NAMALWA (cell line): ENCODE measurements at regions not wholly inside any gene's neighbourhood (a gene's known extent, or its start where the extent isn't known, plus 50 kb on each side); places are given as distances from the start of the nearest gene placed in this dataset.

Experiments
- DNase-seq: peaks from one replicate; pipeline ENCODE4 v3.0.0-alpha.2; 2015; ENCODE audit warnings: low spot score

DNA sequence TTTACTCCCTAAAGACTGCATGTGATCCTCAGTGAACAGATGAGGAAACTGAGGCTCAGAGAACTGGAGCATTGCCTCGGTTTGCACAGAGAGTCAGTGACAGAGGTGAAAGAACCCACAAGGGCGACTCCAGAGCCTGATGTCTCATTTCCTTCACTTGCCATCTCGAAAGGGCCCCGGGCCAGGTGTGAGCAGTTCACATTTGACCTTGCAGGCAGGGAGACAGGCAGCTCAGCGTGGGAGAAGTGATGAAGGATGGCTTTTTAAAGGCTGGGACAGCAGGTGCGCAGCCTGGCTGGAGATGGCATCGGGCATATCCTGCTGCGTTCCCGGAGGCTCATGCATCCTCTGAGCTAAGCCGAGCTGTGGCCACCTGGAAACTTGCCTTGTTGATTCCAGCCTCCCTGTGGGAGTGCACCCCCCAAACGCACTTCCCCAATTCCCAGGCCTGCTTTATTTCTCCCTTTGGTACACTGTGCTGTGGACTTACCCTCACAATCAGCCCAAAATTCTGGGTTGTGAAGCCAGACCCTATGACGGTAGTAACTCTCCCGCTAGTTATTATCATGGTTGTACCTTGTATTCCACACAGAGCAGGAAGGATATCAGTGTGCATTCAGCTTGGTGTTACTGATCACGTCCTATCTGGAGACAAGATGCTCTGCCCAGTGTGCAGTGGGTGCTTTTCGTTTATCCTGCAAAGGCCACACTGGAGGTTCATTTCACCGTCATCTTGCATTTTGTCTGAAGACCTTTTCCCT, 753.2 kb upstream of the EEF2KMT start:
- DNase-seq: no peak

DNA sequence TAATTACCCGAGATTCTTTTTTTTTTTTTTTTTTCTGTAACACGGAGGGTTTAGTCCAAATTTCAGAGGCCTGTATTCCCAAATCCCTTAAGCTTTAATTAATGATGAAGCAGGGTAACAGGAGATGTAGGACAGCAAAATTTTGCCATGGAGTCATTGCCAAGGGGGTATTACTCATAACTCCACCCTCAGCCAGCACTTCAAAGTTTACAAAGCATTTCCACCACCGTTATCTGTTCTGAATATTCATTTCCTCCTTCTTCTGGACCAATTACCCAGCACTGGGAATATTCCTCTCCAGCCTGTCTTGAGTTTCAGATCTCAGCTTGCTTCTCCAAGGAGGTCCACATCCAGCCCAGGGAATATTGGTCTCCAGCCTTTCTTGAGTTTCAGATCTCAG, 747.5 kb upstream of the EEF2KMT start:
- DNase-seq: no peak

DNA sequence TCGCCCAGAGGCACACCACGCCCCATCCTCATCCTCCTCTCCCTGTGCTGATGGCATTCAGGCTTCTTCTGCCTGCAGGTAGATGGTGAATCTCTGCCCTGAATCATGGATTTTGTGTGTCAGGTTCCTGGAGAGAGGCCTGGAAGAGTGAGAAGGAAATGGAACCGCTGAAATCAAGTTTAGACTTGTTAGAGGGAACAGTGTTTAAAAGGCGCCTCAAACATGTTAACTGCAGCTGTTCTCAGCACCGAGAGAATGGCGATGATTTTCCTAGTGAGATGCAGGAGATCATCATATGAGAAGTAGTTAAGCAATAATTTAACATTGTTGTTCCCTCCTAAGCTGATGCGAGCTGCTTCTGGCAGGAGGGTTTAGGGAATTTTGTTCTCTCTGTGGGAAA, 744.4 kb upstream of the EEF2KMT start:
- no peak for DNase-seq

DNA sequence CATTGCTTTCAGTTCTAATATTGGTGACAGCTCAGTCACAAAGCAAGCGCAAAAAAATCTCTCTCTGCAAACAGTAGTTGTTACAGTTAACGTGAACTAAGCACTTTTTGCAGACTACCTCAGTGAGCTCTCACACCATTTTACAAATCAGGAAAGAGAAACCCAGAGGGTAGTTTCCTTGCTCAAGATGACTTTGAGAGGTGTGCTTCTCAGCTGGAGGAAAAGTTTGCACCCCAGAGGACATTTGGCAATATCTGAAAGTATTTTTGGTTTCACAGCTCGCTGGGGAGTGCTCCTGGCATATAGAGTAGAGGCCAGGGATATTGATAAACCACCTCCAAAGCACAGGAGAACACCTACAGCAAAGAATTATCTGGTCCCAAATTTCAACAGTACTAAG, 741.1 kb upstream of the EEF2KMT start:
- DNase-seq: no peak

DNA sequence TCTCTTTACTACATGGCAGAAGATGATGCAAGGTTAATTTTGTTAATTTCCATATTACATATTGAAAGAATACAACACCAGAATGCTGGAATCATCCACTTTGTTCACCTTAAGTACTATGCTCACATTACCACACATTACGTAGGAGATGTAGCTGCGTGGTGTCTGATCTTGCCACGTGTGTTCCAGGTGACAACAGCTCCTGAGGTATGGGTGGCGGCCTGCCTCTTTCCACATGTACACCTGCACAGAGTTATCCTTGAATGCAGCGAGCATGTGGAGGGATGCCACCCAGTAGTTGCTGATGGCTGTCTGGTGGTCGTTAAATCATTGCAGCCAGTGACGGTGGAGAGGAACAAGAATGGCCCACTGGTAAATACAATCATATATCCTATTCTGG, 740.5 kb upstream of the EEF2KMT start:
- no peak for DNase-seq

DNA sequence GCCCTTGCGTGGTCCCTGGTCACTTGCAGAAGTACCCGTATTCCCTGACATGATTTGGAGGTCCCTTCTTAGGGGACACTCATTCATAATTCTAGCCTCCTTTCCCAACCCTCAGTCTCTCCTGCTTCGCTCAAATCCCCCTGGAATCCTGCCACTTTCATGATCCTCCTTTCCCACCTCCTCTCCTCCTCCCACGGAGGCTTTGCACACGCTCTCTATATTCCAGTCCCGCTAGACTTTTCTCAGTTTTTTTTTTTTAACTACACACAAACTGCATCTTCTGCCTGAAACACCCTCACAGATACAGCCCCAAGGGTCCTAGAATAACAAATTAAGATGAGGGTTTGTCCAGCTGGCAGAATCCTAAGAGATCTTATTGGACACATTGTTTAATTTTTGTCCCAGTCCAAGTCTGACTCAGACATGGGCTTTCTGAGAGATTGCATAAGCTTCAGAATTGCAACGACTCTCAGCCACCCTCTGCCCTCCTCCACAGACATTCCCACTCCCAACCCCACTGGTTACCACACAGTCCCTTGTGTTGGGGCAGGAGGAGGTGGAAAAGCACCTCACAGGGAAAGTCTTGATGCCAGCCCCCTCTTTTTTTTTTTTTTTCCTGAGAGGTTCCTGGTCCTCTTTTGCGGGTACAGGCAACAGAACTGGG, 739.5 kb upstream of the EEF2KMT start:
- DNase-seq: no peak

DNA sequence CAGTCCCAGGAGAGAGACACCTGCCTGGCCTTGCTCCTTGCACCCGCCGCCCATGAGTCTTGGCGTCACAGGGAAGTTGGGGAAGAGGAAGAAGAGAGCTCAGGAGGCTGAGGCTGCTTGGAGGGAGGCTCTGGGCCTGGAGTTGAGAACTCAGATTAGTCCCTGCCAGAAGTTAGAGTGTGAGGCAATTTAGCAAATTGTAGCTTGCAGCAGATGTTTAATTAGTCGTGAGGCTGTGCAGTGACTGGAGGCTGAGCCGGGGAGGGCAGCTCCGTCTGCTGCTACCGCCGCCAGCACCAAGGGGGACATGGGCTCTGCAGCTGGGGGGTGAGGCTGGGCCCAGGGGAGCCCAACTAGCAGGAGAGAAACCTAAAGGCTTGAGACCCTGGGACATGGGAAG, 738.3 kb upstream of the EEF2KMT start:
- no peak for DNase-seq

DNA sequence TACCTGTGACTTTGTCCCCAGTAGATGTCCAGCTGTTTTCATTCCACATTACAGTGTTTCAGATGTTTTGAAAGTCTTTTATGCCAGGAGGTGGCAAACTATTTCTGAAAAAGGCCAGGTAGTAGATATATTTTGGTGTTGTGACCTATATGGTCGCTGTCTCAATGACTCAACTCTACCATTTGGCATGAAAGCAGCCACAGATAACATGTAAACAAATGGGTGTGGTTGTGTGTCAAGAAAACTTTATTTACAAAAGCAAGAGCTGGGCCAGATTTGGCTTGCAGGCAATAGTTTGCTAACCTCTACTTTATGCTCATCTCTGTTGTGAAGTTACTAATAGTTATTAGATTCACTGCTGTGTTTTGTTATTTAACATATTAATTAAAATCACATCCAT, 728.7 kb upstream of the EEF2KMT start:
- DNase-seq: no peak

DNA sequence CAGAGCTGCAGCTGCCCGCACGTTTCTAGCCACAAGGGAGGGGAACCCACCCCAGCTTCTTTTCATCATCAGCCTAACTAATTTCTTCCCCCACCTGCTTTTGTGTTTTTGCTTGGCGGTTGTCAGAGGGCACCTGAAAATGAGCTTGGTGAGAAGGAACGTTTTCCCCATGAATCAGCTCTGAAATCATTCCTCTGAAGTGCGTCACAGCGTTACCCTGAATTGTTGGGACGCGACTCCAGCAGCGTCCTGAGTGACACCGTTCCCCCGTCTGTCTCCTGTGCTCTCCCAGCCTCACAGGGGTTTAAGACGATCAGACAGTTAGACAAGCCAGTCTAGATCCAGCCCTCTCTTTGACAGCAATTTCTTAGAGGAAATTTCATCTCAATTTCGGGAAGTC, 722.9 kb upstream of the EEF2KMT start:
- DNase-seq: no peak

DNA sequence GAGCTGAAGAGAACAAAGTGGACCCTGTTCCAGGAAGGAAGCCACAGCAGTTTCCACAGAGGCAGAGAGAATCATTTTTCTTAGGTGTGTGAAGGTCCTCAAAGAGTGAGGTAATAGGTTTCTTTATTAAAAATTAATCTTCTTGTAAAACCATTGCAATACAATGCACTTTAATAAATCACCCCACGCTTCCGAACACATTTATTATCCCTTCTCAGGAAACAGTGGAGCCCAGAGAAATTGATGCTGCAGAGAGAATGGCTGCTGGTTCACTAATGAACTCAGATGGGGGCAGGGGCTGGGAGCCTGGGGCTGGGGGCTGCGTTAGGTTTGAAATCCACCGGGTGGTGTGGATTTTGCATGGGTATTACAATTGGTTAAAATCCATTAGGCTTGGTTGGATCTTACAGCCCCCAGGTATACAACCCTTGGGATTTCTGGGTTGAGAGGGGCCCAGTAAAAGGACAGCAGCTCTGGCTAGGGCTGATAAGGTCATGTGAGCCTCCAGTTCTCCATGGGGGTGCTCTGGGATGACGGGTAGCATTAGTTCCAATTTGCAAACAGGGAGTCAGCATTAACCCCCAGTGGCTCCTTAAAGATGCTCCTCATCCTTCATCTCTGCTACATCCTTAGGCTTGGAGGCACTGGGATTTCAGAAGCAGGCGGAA, 718.1 kb upstream of the EEF2KMT start:
- no peak for DNase-seq

DNA sequence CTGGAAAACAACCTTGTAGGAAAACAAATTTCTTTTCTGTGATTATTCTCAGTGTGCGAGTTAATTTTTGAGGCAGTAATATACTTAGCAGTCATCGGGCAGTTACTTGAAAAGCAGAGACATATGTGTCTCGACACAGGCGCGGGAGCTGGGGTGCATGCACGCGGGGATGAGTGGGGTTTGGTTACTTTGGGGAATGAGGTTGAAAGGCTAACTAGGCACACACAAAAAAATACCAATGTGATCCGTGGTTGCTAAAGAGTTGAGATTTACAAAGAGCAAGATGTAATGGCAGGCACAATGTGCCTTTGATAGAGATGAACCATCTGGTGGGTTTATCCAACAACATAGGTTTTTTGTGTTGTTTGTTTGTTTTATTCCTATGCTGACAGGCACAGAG, 703.8 kb upstream of the EEF2KMT start:
- no peak for DNase-seq

DNA sequence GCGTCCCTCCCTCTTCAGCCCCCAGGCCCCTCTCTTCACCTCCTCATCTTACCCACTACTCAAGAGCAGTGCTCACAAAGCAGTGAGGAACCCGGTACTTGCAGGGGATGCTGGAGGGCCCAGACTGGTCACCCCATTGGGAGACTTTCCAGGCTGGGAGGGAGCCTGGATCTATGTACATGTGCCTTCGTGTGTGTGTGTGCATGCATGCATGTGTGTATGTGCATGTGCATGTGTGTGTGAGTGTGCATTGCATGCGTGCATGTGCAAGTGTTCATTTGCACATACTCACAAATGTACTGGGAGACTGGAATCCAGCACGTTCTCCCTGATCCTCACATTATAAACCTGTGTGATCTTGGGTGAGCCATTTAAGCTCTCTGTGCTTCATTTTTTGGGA, 696.0 kb upstream of the EEF2KMT start:
- DNase-seq: no peak

DNA sequence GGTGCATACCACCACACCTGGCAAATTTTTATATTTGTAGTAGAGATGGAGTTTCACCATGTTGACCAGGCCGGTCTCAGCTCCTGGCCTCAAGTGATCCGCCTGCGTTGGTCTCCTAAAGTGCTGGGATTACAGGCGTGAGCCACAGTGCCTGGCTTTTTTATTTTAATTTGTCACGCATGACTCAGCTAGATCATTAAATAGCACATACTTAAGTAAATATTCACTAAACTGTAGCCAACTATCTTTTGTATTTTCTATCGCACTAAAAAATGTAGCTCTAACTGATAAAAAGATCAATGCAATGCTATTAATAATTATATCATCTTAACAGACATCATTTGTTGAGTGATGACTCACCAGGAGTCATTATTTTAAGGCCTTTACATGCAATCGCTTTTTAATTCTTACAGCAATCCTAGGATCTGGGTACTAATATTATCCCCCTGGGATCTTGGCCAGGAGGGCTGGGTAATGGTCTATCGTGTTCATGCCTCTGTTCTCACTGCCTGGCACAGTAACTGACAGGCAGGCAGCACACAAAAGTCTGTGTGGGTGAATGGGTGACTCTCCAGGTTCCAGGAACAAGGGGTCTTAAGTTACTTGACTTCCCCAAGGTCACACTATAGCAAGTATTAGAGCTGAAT, 693.5 kb upstream of the EEF2KMT start:
- no peak for DNase-seq

DNA sequence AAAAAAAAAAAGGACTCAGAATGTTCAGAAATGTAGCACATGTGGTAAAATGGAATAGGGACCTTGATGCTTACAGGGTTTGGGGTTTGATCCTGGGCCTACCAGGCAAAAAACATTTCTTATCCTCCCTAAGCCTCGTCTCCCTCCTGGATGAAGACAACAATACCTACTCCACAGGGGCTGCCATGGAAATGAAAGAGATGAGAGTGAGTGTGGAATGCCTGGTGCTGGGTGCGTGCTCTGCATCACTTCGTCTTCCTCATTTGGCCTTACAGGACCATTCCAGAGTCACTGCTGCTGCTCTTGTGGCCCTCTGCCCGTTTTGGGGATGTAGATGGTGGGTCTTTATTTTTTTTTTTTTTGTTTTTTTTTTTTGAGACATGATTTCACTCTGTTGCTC, 692.9 kb upstream of the EEF2KMT start:
- DNase-seq: no peak

DNA sequence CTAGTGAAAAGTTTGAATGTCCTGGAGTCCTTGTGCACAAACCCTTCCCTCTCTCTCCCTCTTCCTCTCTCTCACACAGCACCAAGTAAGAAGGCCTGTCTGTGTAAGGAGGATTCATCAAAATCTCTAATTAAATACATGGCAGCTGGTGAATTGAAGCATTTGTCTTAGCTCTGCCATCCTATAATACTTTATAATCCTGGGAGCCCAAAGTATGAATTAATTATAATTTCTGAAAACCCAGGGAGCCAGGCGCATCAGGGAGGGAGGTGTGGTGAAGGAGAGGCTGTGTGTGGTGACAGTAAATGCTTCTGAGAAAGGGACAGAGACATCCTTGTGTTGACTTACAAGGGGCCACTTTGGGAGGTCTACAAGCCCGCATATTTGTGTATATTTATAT, 691.4 kb upstream of the EEF2KMT start:
- no peak for DNase-seq

DNA sequence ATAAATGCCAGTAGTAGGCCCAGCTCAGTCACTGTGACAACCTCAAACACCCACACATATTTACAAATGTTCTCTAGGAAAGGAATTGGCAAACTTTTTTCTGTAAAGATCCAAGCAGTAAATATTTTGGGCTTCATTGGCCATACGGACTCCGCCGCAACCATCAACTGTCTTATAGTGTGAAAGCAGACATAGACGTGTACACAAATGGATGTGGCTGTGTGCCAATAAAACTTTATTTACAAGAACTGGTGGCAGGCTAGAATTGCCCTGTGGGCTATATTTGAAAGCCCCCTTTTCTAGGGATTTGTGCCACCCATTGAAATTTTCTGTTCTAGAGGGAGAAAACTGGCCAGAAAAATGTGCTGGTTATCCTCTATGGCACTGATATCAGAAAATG, 683.8 kb upstream of the EEF2KMT start:
- no peak for DNase-seq

DNA sequence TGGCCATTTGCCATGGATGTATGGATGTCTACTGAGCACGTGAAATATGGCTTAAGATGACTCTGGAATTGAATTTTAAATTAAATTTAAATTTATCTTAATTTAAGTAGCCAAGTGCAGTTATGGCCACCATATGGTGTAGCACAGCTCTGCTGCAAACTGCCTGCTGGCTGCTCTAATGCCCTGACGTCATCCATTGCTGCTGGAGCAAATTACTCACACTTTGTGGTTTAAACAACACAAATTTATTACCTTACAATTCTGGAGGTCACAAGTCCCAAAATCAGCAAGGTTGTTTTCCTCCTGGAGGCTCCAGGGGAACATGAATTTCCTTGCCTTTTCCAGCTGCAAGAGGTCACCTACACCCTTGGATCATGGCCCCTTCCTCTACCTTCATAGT, 679.3 kb upstream of the EEF2KMT start:
- DNase-seq: no peak

DNA sequence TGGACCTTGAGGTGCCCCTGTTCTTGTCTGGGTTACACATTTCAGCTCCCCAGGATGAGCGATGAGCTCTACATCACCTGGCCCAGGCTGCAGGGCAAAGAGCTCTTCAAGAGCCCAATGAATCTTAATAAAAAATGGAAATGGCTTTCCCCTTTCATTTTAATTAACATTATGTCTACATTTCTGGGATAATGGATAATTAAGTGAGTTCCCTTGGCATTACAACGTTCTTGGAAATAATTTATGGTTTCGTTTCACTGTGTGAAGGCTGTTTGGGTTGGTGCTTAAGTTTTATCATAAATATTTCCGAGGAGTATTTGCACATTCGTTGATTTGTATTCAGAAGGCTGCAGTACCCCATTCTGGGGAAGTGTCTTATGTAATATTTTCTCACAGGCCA, 678.3 kb upstream of the EEF2KMT start:
- DNase-seq: no peak

DNA sequence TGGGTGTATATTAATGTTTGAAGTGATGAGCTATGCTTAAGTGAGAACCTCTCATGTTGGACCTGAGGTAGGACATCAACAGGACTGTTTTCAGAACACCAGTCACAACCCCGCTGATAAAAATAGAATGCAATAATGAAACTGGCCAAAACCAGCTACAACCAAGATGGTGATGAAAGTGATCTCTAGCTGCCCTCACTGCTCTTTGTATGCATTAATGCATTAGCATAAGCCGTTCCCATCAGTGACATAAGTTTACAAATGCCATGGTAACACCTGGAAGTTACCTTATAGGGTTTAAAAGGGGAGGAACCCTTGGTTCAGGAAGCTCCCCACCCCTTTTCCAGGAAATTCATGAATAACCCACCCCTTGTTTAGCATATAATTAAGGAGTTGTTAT, 672.5 kb upstream of the EEF2KMT start:
- DNase-seq: no peak

DNA sequence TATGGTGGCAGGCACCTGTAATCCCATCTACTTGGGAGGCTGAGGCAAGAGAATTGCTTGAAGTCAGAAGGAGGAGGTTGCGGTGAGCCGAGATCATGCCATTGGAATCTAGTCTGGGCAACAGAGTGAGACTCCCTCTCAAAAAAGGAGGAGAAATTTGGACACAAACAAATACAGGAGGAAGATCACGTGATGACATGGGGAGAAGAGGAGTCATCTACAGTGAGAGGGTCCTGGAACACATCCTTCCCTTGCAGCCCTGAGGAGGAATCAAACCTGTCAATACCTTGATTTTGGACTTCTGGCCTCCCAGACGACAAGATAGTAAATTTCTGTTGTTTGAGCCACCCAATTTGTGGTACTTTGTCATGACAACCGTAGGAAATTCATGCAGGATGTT, 671.9 kb upstream of the EEF2KMT start:
- DNase-seq: no peak

DNA sequence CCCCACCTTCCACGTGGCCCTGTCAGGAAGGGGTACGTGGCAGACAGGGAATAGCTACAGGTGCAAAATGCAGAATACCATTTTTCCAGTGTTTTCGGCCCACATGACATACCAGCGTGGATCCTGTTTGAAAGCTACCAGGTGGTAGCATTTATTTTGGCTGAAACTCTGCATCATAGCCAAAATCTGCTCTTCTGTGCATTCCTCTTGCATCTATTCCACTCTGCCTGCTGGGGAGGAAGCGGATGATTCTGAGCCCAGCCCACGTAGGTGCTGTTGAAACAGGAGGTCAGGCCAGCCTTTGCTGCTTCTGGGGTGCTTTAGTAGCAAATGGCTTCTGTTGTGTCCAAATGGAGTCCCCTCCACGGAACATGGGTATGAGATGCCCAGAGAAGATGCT, 670.9 kb upstream of the EEF2KMT start:
- no peak for DNase-seq

DNA sequence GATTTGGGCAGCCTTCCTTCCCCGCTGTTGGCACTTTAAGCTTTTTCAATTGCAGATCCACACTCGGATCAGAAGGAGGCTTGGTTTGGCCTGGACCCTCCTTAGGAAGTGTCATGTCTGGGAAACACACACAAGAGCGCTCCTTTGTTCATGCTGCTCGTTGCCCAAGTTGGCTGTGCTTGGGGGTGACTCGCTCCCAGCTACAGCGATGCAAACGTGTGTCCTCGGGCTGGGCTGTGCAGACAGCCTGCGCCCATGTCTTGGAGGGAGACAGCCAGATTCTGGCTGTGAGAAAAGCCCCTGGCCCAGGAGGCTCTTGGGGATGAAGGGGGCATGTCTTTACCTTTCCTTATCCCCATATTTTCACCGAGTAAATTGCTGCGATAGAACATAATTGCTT, 665.6 kb upstream of the EEF2KMT start:
- no peak for DNase-seq

DNA sequence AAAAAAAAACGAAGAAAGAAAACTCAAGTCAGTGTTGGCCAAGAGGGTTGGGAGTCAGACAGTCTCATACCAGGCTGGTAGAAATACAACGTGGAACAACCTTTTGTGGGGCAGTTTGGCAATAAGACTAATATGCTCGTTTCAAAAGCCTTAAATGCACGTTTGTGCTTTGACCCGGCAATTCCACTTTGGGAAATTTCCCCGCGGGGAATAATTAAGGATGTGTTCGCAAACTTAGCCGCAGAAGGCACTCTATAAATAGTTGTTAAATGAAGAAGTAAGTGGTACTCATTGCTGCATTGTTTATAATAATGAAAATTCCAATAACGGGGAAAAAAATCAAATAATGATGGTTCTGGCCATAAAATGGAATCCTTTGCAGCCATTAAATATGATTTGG, 664.8 kb upstream of the EEF2KMT start:
- DNase-seq: no peak
